GM23338 (cell line): ENCODE measurements at regions not wholly inside any gene's neighbourhood (a gene's known extent, or its start where the extent isn't known, plus 50 kb on each side); places are given as distances from the start of the nearest gene placed in this dataset.

Experiments
- ATAC-seq: fragments of 200-7000 bp; cut with Tn5 transposase; 3 replicates; pipeline ENCODE4 v1.9.1; 2020
- DNase-seq: peaks from one replicate; pipeline ENCODE4 v3.0.0-alpha.2; 2015; ENCODE audit warnings: low spot score
- H2AFZ ChIP-seq: fragments of 200-600 bp; sonication (generic); 2 replicates; pipeline ENCODE4 v1.8.0; 2016; ENCODE audit warnings: antibody characterized with exemption, mild to moderate bottlenecking, moderate library complexity
- H3F3A ChIP-seq: fragments of 200-600 bp; sonication (generic); replicated peaks from 2 replicates; pipeline ENCODE4 v1.8.0; 2017; ENCODE audit warnings: antibody characterized with exemption, mixed run types, low read depth
- H3K27ac ChIP-seq: fragments of 200-600 bp; sonication (generic); 2 replicates; pipeline ENCODE4 v1.6.1; 2016; ENCODE audit warnings: low read depth
- H3K27me3 ChIP-seq: fragments of 200-600 bp; sonication (generic); 2 replicates; pipeline ENCODE4 v1.8.0; 2016; ENCODE audit warnings: mild to moderate bottlenecking, mixed run types, moderate library complexity; ENCODE audit not compliant: insufficient read depth
- H3K36me3 ChIP-seq: fragments of 200-600 bp; sonication (generic); 2 replicates; pipeline ENCODE4 v1.8.0; 2016; ENCODE audit warnings: mild to moderate bottlenecking; ENCODE audit not compliant: insufficient read depth
- H3K4me1 ChIP-seq: fragments of 200-600 bp; sonication (generic); 2 replicates; pipeline ENCODE4 v1.8.0; 2016; ENCODE audit warnings: mild to moderate bottlenecking, moderate library complexity; ENCODE audit not compliant: insufficient read depth
- H3K4me2 ChIP-seq: fragments of 200-600 bp; sonication (generic); 2 replicates; pipeline ENCODE4 v1.7.1; 2017; ENCODE audit warnings: mixed run types
- H3K4me3 ChIP-seq: fragments of 200-600 bp; sonication (generic); 2 replicates; pipeline ENCODE4 v1.6.1; 2016; ENCODE audit warnings: mixed run types
- H3K79me2 ChIP-seq: fragments of 200-600 bp; sonication (generic); replicated peaks from 2 replicates; pipeline ENCODE4 v1.8.0; 2017; ENCODE audit warnings: mild to moderate bottlenecking; ENCODE audit not compliant: insufficient read depth
- H3K9me2 ChIP-seq: fragments of 200-600 bp; sonication (generic); 2 replicates; pipeline ENCODE4 v1.8.0; 2017; ENCODE audit not compliant: insufficient read depth
- H4K20me1 ChIP-seq: fragments of 200-600 bp; sonication (generic); replicated peaks from 2 replicates; pipeline ENCODE4 v1.8.0; 2017; ENCODE audit warnings: mild to moderate bottlenecking; ENCODE audit not compliant: insufficient read depth
- H3K27ac Mint-ChIP-seq: 2 replicates; pipeline ENCODE4 v1.8.0; 2020; ENCODE audit warnings: inconsistent platforms, mild to moderate bottlenecking, moderate library complexity, mixed read lengths
- H3K27me3 Mint-ChIP-seq: 3 replicates; pipeline ENCODE4 v1.8.0; 2022; ENCODE audit warnings: low read depth, mild to moderate bottlenecking, moderate library complexity, mixed read lengths, inconsistent platforms; ENCODE audit not compliant: insufficient read depth, poor library complexity
- H3K36me3 Mint-ChIP-seq: 3 replicates; pipeline ENCODE4 v1.8.0; 2021; ENCODE audit warnings: low read depth, mild to moderate bottlenecking, inconsistent platforms, moderate library complexity, mixed read lengths
- H3K4me1 Mint-ChIP-seq: 3 replicates; pipeline ENCODE4 v1.8.0; 2020; ENCODE audit warnings: mild to moderate bottlenecking, inconsistent platforms, mixed read lengths
- H3K4me3 Mint-ChIP-seq: 3 replicates; pipeline ENCODE4 v1.8.0; 2021; ENCODE audit warnings: moderate library complexity, mild to moderate bottlenecking, inconsistent platforms, mixed read lengths
- H3K9me3 Mint-ChIP-seq: 3 replicates; pipeline ENCODE4 v1.8.0; 2020; ENCODE audit warnings: moderate library complexity, mild to moderate bottlenecking, inconsistent platforms, mixed read lengths
- CREB1 ChIP-seq: fragments of 250-450 bp; sonication (Bioruptor Pico); IDR thresholded peaks from 2 replicates; pipeline ENCODE4 v1.5.0; 2020; ENCODE audit warnings: low read depth, mild to moderate bottlenecking, moderate library complexity
- CTCF ChIP-seq, 2 experiments: fragments of 200-600 bp in 1 of 2; sonication (generic) in 1 of 2; conservative IDR thresholded peaks; 2 replicates each; pipeline versions ENCODE4 v1.5.1 to v1.6.1; 2016 to 2017; ENCODE audit warnings: antibody characterized with exemption in 2 of 2, low read depth in 2 of 2, mild to moderate bottlenecking in 2 of 2, moderate library complexity in 1 of 2
- ETS1 ChIP-seq: IDR thresholded peaks from 2 replicates; pipeline ENCODE4 v1.6.1; 2016; ENCODE audit warnings: antibody characterized with exemption
- EZH2 ChIP-seq: fragments of 200-600 bp; sonication (generic); IDR thresholded peaks from one replicate; pipeline ENCODE4 v1.8.0; 2017; ENCODE audit warnings: antibody characterized with exemption, mild to moderate bottlenecking, low read depth; ENCODE audit not compliant: unreplicated experiment
- EZH2phosphoT487 ChIP-seq: fragments of 200-600 bp; sonication (generic); IDR thresholded peaks from one replicate; pipeline ENCODE4 v1.8.1; 2018; ENCODE audit warnings: antibody characterized with exemption; ENCODE audit not compliant: unreplicated experiment
- JUNB ChIP-seq: IDR thresholded peaks from one replicate; pipeline ENCODE4 v1.6.1; 2016; ENCODE audit warnings: antibody characterized with exemption; ENCODE audit not compliant: unreplicated experiment
- NANOG ChIP-seq: IDR thresholded peaks from 2 replicates; pipeline ENCODE4 v1.6.1; 2016; ENCODE audit warnings: antibody characterized with exemption, borderline replicate concordance
- POLR2AphosphoS5 ChIP-seq: IDR thresholded peaks from 2 replicates; pipeline ENCODE4 v1.6.1; 2016; ENCODE audit warnings: antibody characterized with exemption, low read depth
- STAT1 ChIP-seq: IDR thresholded peaks from one replicate; pipeline ENCODE4 v1.6.1; 2016; ENCODE audit warnings: antibody characterized with exemption; ENCODE audit not compliant: unreplicated experiment
- ZNF114 ChIP-seq: fragments of 250-450 bp; sonication (Bioruptor Pico); IDR thresholded peaks from 2 replicates; pipeline ENCODE4 v1.5.0; 2020; ENCODE audit warnings: mild to moderate bottlenecking, moderate library complexity
- ZNF331 ChIP-seq: fragments of 250-450 bp; sonication (Bioruptor Pico); IDR thresholded peaks from 2 replicates; pipeline ENCODE4 v1.5.0; 2020; ENCODE audit warnings: low read depth, mild to moderate bottlenecking, moderate library complexity

DNA sequence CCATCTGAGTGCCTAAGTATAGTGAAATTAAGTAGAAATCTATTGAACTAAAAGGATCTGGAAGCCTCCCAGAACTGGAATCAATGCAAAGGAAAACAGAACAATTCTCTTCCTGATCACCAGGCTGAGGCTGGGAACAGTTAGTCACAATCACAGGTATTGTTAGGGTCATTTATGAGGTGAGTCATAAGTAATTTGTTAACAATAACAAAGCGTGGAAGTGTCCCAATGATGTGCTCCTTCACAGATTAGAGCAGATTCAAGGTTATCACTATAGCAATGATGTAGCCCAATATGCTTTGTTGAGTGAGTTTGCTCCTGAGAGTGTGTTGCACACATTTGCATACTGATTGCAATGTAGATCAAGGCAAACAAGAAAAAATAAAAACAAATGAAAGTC, 228.1 kb downstream of the ZNF674 start:
- DNase-seq (no peak), ATAC-seq (no peak)
- H3K27ac Mint-ChIP-seq = no peak overlapping the region
- no peaks in the 10 kb centered on the region for H3K9me3 Mint-ChIP-seq
- H3K4me2 ChIP-seq = no peak overlapping the region
- no peak overlapping the region for H3K4me3 ChIP-seq
- H3K36me3 Mint-ChIP-seq = no peaks in the 10 kb centered on the region
- TF ChIP-seq EZH2phosphoT487 (no peak), ETS1 (no peak), ZNF331 (CRISPR knock-in tag) (no peak), NANOG (no peak)
- no peaks in the 10 kb centered on the region for H4K20me1 ChIP-seq
- H3K27me3 Mint-ChIP-seq = peaks cover 9% of the 10 kb centered on the region
- no peak overlapping the region for H3K27ac ChIP-seq
- H3K4me3 Mint-ChIP-seq = no peak overlapping the region
- peaks cover 7% of the 10 kb centered on the region for H3K4me1 ChIP-seq
- no peaks in the 10 kb centered on the region for H3K27me3 ChIP-seq
- no peaks in the 10 kb centered on the region for H3K36me3 ChIP-seq
- no peaks in the 10 kb centered on the region for H3K79me2 ChIP-seq
- H3K4me1 Mint-ChIP-seq = peaks cover 24% of the 10 kb centered on the region
- no peaks in the 10 kb centered on the region for H3F3A ChIP-seq
- H2AFZ ChIP-seq = no peak overlapping the region
- no peaks in the 10 kb centered on the region for H3K9me2 ChIP-seq

DNA sequence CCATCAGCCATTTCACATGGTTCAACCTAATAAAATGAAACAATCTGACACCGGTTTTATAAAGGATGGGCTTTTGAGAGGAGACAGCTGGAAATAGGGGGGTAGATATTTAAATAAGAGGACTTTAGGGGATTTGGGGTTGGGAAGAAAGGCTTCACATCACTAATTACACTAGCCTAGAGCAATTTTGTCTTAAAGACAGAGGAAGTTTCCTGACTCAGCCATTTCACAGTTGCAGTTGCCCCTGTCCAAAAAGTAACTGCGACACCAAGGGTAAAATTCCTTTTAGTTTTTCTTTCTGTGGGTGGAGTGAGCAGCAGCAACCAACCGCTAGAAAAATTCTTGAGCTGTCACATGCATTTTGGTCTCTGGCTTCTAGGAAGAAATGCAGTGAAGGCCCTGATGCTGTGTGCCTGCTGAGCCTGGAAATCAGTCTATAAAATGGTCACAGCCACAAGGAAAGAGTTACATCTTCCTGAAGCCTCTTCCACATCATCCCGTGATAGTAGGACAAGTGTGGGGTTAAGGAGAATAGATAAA, 233.6 kb downstream of the ZNF674 start:
- Histone ChIP-seq H3K27ac (0 out of 2 replicates have a peak overlapping the region, but pooled peaks have one; percentile 6), H3F3A (no peaks in the 10 kb centered on the region), H3K9me2 (no peaks in the 10 kb centered on the region), H3K4me2 (0 out of 2 replicates have a peak overlapping the region, but pooled peaks have one; percentile 20), H3K27me3 (no peaks in the 10 kb centered on the region), H3K36me3 (no peaks in the 10 kb centered on the region), H2AFZ (no peak overlapping the region), H3K4me1 (peaks cover 18% of the 10 kb centered on the region), H3K4me3 (no peak overlapping the region), H3K79me2 (no peaks in the 10 kb centered on the region), H4K20me1 (no peaks in the 10 kb centered on the region)
- no peak overlapping the region for H3K27ac Mint-ChIP-seq
- ATAC-seq = no peak
- no peak for DNase-seq
- peaks cover 11% of the 10 kb centered on the region for H3K4me1 Mint-ChIP-seq
- no peaks in the 10 kb centered on the region for H3K9me3 Mint-ChIP-seq
- H3K4me3 Mint-ChIP-seq = no peak overlapping the region
- peaks cover 3% of the 10 kb centered on the region for H3K27me3 Mint-ChIP-seq
- no peaks in the 10 kb centered on the region; the same call in 2 of the 3 replicates for H3K36me3 Mint-ChIP-seq
- TF ChIP-seq ZNF114 (CRISPR knock-in tag) = no peak
- no peak for TF ChIP-seq ETS1
- no peak for TF ChIP-seq POLR2AphosphoS5

GRCh38 chrX:46310815-46311497, 234.3 kb downstream of the ZNF674 start:
- Histone ChIP-seq H3K27ac (peak overlapping the region; percentile 86), H2AFZ (no peak overlapping the region)
- ATAC-seq = no peak; the same call in 2 of the 3 replicates

More at GRCh38 chrX:46310815-46311497, 234.3 kb downstream of the ZNF674 start:
- no peaks in the 10 kb centered on the region for H4K20me1 ChIP-seq
- H3F3A ChIP-seq = no peaks in the 10 kb centered on the region
- no peaks in the 10 kb centered on the region for H3K79me2 ChIP-seq
- H3K4me3 ChIP-seq = no peak overlapping the region
- no peak for TF ChIP-seq NANOG
- no peak for TF ChIP-seq ZNF331 (CRISPR knock-in tag)
- TF ChIP-seq POLR2AphosphoS5 = no peak
- no peak for TF ChIP-seq EZH2
- TF ChIP-seq STAT1 = no peak
- no peak for TF ChIP-seq JUNB
- TF ChIP-seq CTCF (conservative IDR thresholded peaks at IDR 0.05; ENCODE audit: low read depth in 2 of 2) = no peak
- no peak for TF ChIP-seq CREB1 (CRISPR knock-in tag)
- no peak for TF ChIP-seq ZNF114 (CRISPR knock-in tag)
- no peak for TF ChIP-seq ETS1
- peak overlapping the region; percentile 23 for H3K4me2 ChIP-seq
- peaks cover 18% of the 10 kb centered on the region for H3K4me1 ChIP-seq
- Mint-ChIP-seq H3K9me3 (peaks cover 6% of the 10 kb centered on the region; the same call in 2 of the 3 replicates), H3K36me3 (peaks cover 4% of the 10 kb centered on the region; the same call in 2 of the 3 replicates), H3K27me3 (peaks cover 3% of the 10 kb centered on the region), H3K4me1 (peaks cover 11% of the 10 kb centered on the region), H3K4me3 (no peak overlapping the region), H3K27ac (no peak overlapping the region)
- no peaks in the 10 kb centered on the region for H3K9me2 ChIP-seq
- no peaks in the 10 kb centered on the region for H3K36me3 ChIP-seq
- no peak for DNase-seq
- no peaks in the 10 kb centered on the region for H3K27me3 ChIP-seq
